DND-41 (cell line): ENCODE measurements at regions not wholly inside any gene's neighbourhood (a gene's known extent, or its start where the extent isn't known, plus 50 kb on each side); places are given as distances from the start of the nearest gene placed in this dataset.

ENCODE experiments used
- ATAC-seq: fragments of 200-7000 bp; cut with Tn5 transposase; 3 replicates; pipeline ENCODE4 v1.9.1; 2021; ENCODE audit warnings: low read depth; ENCODE audit not compliant: insufficient read depth
- DNase-seq: peaks from one replicate; pipeline ENCODE4 v3.0.0-alpha.2; 2020
- H2AFZ ChIP-seq: 2 replicates; pipeline ENCODE4 v1.6.0; 2012; ENCODE audit warnings: low read depth, low read length
- H3K27ac ChIP-seq: 2 replicates; pipeline ENCODE4 v1.5.1; 2012; ENCODE audit warnings: low read length, inconsistent platforms
- H3K27me3 ChIP-seq: fragments of 200-600 bp; sonication (generic); 2 replicates; pipeline ENCODE4 v1.6.0; 2012; ENCODE audit warnings: low read length, mild to moderate bottlenecking, inconsistent platforms; ENCODE audit not compliant: insufficient read depth, poor library complexity
- H3K36me3 ChIP-seq: 2 replicates; pipeline ENCODE4 v1.5.1; 2012; ENCODE audit warnings: low read length, inconsistent platforms; ENCODE audit not compliant: insufficient read depth
- H3K4me1 ChIP-seq: 2 replicates; pipeline ENCODE4 v1.5.1; 2012; ENCODE audit warnings: mild to moderate bottlenecking, low read length; ENCODE audit not compliant: insufficient read depth
- H3K4me2 ChIP-seq: 2 replicates; pipeline ENCODE4 v1.6.0; 2012; ENCODE audit warnings: mild to moderate bottlenecking, moderate library complexity, low read length, inconsistent platforms; ENCODE audit not compliant: insufficient read depth
- H3K4me3 ChIP-seq, 2 experiments: fragments of 200-600 bp in 1 of 2; shearing (Covaris generic) in 1 of 2; 2 replicates each; pipeline ENCODE4 v1.5.1; 2012 to 2016; ENCODE audit warnings: inconsistent platforms in 2 of 2, low read length in 2 of 2, mild to moderate bottlenecking in 2 of 2, low read depth in 1 of 2, moderate library complexity in 1 of 2
- H3K79me2 ChIP-seq: 2 replicates; pipeline ENCODE4 v1.6.0; 2012; ENCODE audit warnings: low read length, inconsistent platforms; ENCODE audit not compliant: insufficient read depth
- H3K9ac ChIP-seq: 2 replicates; pipeline ENCODE4 v1.6.0; 2012; ENCODE audit warnings: low read depth, mild to moderate bottlenecking, inconsistent platforms, low read length, moderate library complexity
- H3K9me3 ChIP-seq: 2 replicates; pipeline ENCODE4 v1.5.1; 2012; ENCODE audit warnings: low read length, moderate library complexity, mild to moderate bottlenecking, inconsistent platforms; ENCODE audit not compliant: insufficient read depth, severe bottlenecking
- H4K20me1 ChIP-seq: 2 replicates; pipeline ENCODE4 v1.6.0; 2012; ENCODE audit warnings: low read length; ENCODE audit not compliant: insufficient read depth
- EZH2 ChIP-seq: IDR thresholded peaks from 3 replicates; pipeline ENCODE4 v1.6.1; 2012; ENCODE audit warnings: borderline replicate concordance, low read depth, mild to moderate bottlenecking, moderate library complexity, low read length, inconsistent platforms; ENCODE audit not compliant: severe bottlenecking
- TF ChIP-seq, protein P1 (sequence below): IDR thresholded peaks from 2 replicates; pipeline ENCODE4 v1.5.1; 2012; ENCODE audit warnings: borderline replicate concordance, low read length, moderate library complexity, mild to moderate bottlenecking; ENCODE audit not compliant: poor library complexity, severe bottlenecking; ENCODE audit errors: extremely low read depth

DNA sequence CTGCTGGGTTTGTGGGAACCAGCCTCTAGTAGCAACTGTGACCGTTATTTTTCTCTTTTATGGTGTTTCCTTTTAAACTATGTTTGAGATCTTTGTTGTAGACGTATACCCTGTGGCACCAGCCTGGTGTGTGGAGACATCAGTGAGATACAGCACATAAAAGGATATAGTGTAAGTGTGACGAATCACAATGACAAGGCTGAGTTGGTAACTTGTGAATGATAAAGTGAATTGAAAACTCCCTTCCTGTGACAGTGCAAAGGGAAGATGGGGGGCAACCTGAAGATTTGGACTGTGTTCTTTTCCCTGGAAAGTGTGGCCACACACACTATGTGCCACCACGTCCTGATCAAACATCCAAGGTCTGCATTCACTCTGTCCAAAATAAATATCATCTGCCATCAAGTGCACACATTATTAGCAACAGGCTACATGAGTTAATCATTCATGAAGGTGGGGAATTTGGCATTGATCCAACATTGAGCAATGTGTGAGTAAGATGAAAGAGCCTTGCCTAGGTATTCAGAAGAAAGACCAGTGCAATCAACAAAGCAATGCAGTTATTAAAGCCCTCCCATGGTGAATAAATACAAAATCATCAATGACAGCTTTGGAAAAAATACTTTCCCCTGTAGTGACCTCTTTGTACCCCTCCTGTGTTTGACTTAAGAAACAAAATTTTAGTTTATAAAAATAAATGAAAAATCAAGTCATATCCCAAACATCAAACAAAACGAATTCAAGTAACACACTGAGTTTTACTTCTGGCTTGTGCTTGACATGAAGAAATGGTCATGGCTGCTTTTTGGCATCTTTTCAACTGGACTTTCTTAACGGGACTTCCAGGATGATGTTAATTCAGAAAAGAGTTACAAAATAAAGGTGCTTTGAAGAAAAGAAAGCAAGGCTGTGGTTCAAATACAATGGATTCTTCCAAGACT, 1280.5 kb upstream of the ZEB2 start:
- Histone ChIP-seq H3K79me2 (no peaks in the 10 kb centered on the region), H4K20me1 (no peaks in the 10 kb centered on the region), H3K4me2 (no peak overlapping the region), H3K4me3 (no peak overlapping the region), H3K36me3 (no peaks in the 10 kb centered on the region), H3K27me3 (no peaks in the 10 kb centered on the region), H2AFZ (no peak overlapping the region), H3K27ac (no peak overlapping the region), H3K9me3 (no peaks in the 10 kb centered on the region), H3K4me1 (no peaks in the 10 kb centered on the region), H3K9ac (no peak overlapping the region)
- no peak for TF ChIP-seq EZH2
- TF ChIP-seq, protein P1, sequence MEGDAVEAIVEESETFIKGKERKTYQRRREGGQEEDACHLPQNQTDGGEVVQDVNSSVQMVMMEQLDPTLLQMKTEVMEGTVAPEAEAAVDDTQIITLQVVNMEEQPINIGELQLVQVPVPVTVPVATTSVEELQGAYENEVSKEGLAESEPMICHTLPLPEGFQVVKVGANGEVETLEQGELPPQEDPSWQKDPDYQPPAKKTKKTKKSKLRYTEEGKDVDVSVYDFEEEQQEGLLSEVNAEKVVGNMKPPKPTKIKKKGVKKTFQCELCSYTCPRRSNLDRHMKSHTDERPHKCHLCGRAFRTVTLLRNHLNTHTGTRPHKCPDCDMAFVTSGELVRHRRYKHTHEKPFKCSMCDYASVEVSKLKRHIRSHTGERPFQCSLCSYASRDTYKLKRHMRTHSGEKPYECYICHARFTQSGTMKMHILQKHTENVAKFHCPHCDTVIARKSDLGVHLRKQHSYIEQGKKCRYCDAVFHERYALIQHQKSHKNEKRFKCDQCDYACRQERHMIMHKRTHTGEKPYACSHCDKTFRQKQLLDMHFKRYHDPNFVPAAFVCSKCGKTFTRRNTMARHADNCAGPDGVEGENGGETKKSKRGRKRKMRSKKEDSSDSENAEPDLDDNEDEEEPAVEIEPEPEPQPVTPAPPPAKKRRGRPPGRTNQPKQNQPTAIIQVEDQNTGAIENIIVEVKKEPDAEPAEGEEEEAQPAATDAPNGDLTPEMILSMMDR: no peak
- DNase-seq (peak; percentile 5), ATAC-seq (peak; percentile 56; the same call in 2 of the 3 replicates)

GRCh38 chr2:145799595-145800108, 1279.7 kb upstream of the ZEB2 start:
- ATAC-seq (no peak), DNase-seq (no peak)
- H3K4me3 ChIP-seq: no peak overlapping the region
- no peak overlapping the region for H2AFZ ChIP-seq
- no peak overlapping the region for H3K4me2 ChIP-seq
- H3K27me3 ChIP-seq: no peaks in the 10 kb centered on the region
- H3K79me2 ChIP-seq: no peaks in the 10 kb centered on the region
- H3K36me3 ChIP-seq: no peaks in the 10 kb centered on the region
- H3K4me1 ChIP-seq: no peaks in the 10 kb centered on the region
- TF ChIP-seq, protein P1: no peak
- no peak for TF ChIP-seq EZH2
- H3K9ac ChIP-seq: no peak overlapping the region
- no peaks in the 10 kb centered on the region for H3K9me3 ChIP-seq
- H3K27ac ChIP-seq: no peak overlapping the region
- H4K20me1 ChIP-seq: no peaks in the 10 kb centered on the region

- Histone ChIP-seq H2AFZ (no peak overlapping the region), H3K4me3 (no peak overlapping the region), H3K36me3 (no peaks in the 10 kb centered on the region), H3K4me1 (no peaks in the 10 kb centered on the region), H3K9me3 (no peaks in the 10 kb centered on the region), H3K4me2 (no peak overlapping the region), H3K27me3 (no peaks in the 10 kb centered on the region), H3K9ac (no peak overlapping the region), H3K79me2 (no peaks in the 10 kb centered on the region), H4K20me1 (no peaks in the 10 kb centered on the region), H3K27ac (no peak overlapping the region)
- ATAC-seq: no peak
- TF ChIP-seq, protein P1: no peak
- no peak for TF ChIP-seq EZH2
- no peak for DNase-seq
Observed at GRCh38 chr2:145798419-145798818, 1278.5 kb upstream of the ZEB2 start.
